PC-9 (cell line): ENCODE measurements at regions not wholly inside any gene's neighbourhood (a gene's known extent, or its start where the extent isn't known, plus 50 kb on each side); places are given as distances from the start of the nearest gene placed in this dataset.

ENCODE experiments used
- CTCF ChIP-seq: fragments of 200-600 bp; sonication (generic); conservative IDR thresholded peaks from 2 replicates; pipeline ENCODE4 v1.6.1; 2017; ENCODE audit warnings: mixed run types, antibody characterized with exemption, mild to moderate bottlenecking, moderate library complexity
- EZH2 ChIP-seq: fragments of 200-600 bp; sonication (generic); IDR thresholded peaks from 2 replicates; pipeline ENCODE4 v1.8.0; 2017; ENCODE audit warnings: antibody characterized with exemption, low read depth

DNA sequence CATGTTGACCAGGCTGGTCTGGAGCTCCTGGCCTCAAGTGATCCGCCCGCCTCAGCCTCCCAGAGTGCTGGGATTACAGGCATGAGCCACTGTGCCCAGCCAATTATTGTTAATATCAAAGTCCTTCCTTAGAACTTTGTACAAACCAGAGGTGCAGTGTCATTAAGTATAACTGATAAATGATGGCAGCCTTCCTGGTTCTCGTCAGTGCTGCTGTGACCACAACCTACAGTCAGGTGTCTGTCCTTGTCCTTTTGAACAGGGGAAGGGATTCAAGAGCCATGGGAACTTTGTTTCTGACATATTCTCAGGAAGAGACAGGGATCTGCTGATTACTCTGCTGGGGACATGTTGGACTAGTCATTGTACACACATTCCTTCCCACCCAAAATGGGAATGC is 103.2 kb upstream of the TIAM2 start:
- TF ChIP-seq CTCF, result no peak
- TF ChIP-seq EZH2, result no peak
